C4-2B (cell line): ENCODE measurements at regions not wholly inside any gene's neighbourhood (a gene's known extent, or its start where the extent isn't known, plus 50 kb on each side); places are given as distances from the start of the nearest gene placed in this dataset.
"Not testable (repeated sequence)": the region's sequence is repeated elsewhere in the genome, so short reads cannot be mapped to it uniquely, and the experiment has no call there.

ENCODE experiments used
- H3K27ac ChIP-seq: fragments of 450-650 bp; 2 replicates; pipeline ENCODE4 v1.5.1; 2017
- CTCF ChIP-seq: fragments of 450-650 bp; conservative IDR thresholded peaks from 2 replicates; pipeline ENCODE4 v1.5.1; 2017; ENCODE audit warnings: mild to moderate bottlenecking
- ZFX ChIP-seq: fragments of 450-650 bp; IDR thresholded peaks from 2 replicates; pipeline ENCODE4 v1.6.1; 2017

- TF ChIP-seq ZFX, result no peak
- TF ChIP-seq CTCF, result no peak
Observed at GRCh38 chr4:104549736-104550135, 55.0 kb upstream of the CXXC4 start.

GRCh38 chr4:104559502-104559901, 64.8 kb upstream of the CXXC4 start:
- no peak for TF ChIP-seq CTCF
- no peak for TF ChIP-seq ZFX
- no peak overlapping the region for H3K27ac ChIP-seq

More at GRCh38 chr4:104549736-104550135, 55.0 kb upstream of the CXXC4 start:
- no peak overlapping the region for H3K27ac ChIP-seq

GRCh38 chr4:104571341-104571740, 76.6 kb upstream of the CXXC4 start:
- TF ChIP-seq CTCF (no peak), ZFX (no peak)
- no peak overlapping the region for H3K27ac ChIP-seq

- TF ChIP-seq CTCF (no peak), ZFX (no peak)
- H3K27ac ChIP-seq, result no peak overlapping the region
Observed at GRCh38 chr4:104574371-104574770, 79.7 kb upstream of the CXXC4 start.

- TF ChIP-seq CTCF (no peak), ZFX (no peak)
- H3K27ac ChIP-seq, result no peak overlapping the region
Observed at GRCh38 chr4:104575278-104575677, 80.6 kb upstream of the CXXC4 start.

- TF ChIP-seq CTCF, result no peak
- TF ChIP-seq ZFX, result no peak
Observed at GRCh38 chr4:104577405-104577804, 82.7 kb upstream of the CXXC4 start.

GRCh38 chr4:104581476-104581875, 86.8 kb upstream of the CXXC4 start:
- H3K27ac ChIP-seq, result not testable (repeated sequence)

More at GRCh38 chr4:104577405-104577804, 82.7 kb upstream of the CXXC4 start:
- H3K27ac ChIP-seq, result no peak overlapping the region

- not testable (repeated sequence) for H3K27ac ChIP-seq
Observed at GRCh38 chr4:104582056-104582455, 87.4 kb upstream of the CXXC4 start.

- no peak for TF ChIP-seq CTCF
- TF ChIP-seq ZFX, result no peak
- no peak overlapping the region for H3K27ac ChIP-seq
Observed at GRCh38 chr4:104589264-104589868, 94.7 kb upstream of the CXXC4 start.
